ENCODE measurements at regions not wholly inside any gene's neighbourhood (a gene's known extent, or its start where the extent isn't known, plus 50 kb on each side); places are given as distances from the start of the nearest gene placed in this dataset.

DNA sequence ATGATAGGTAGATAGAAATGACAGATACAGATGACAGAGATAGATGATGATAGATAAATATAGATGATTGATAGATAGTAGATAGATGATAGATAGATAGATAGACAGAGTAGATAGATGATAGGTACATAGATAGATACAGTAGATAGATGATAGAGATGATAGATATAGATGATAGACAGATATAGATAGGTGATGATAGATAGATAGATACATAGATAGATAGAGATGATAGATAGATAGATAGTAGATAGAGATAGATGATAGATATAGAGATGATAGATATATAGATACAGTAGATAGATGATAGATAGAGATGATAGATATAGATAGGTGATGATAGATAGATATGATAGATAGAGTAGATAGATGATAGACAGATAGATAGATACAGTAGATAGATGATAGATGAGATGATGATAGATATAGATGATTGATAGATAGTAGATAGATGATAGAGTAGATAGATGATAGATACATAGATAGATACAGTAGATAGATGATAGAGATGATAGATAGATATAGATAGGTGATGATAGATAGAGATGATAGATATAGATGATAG, 95.7 kb upstream of the SMIM23 start:
- DNase-seq (ENCODE audit: low read depth): no peak
- TF ChIP-seq, protein P1, sequence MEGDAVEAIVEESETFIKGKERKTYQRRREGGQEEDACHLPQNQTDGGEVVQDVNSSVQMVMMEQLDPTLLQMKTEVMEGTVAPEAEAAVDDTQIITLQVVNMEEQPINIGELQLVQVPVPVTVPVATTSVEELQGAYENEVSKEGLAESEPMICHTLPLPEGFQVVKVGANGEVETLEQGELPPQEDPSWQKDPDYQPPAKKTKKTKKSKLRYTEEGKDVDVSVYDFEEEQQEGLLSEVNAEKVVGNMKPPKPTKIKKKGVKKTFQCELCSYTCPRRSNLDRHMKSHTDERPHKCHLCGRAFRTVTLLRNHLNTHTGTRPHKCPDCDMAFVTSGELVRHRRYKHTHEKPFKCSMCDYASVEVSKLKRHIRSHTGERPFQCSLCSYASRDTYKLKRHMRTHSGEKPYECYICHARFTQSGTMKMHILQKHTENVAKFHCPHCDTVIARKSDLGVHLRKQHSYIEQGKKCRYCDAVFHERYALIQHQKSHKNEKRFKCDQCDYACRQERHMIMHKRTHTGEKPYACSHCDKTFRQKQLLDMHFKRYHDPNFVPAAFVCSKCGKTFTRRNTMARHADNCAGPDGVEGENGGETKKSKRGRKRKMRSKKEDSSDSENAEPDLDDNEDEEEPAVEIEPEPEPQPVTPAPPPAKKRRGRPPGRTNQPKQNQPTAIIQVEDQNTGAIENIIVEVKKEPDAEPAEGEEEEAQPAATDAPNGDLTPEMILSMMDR (IDR thresholded peaks at IDR 0.05; ENCODE audit: insufficient read depth, low read depth, low read length): no peak
- H3K4me3 ChIP-seq (ENCODE audit: low read depth, low read length): no peak overlapping the region

DNA sequence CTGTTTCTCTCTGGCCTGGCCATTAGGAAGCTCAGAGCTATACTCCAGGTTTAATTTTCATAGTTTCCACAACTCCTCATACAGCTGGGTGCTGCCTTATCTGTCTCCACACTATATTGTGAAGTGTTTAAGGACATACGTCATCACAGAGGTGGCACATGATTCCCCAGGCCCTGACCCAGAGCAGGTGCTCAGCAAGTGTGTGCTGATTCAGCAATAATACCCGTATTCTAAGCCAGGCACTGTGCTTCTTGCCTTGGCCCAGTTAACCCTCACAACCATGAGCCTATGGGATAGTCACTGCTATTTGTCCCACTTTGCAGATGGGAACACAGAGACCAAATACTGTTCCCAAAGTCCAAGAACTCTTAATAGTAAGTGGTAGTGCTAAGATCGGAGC, 93.5 kb upstream of the SMIM23 start:
- TF ChIP-seq, protein P1 (IDR thresholded peaks at IDR 0.05; ENCODE audit: insufficient read depth, low read depth, low read length): no peak
- DNase-seq (ENCODE audit: low read depth): no peak
- no peak overlapping the region for H3K4me3 ChIP-seq (ENCODE audit: low read depth, low read length)

DNA sequence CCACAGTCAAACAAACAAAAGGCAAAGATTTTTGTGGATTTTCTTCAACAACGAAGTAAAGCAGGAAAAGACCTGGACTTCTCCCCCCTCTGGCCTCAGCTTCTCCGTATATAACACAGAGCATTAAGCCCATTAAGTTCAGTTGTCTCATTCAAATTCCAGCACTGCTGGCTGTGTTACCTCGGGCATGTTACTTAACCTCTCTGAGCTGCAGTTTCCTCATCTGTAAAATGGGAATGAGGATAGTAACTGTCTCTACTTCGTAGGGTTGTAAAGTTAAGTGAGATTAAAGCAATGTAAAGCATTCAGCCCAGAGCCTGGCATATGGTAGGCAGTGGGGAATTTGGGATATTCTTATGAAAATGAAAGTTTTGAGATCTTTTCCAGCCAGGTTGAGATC, 92.7 kb upstream of the SMIM23 start:
- no peak overlapping the region for H3K4me3 ChIP-seq (ENCODE audit: low read depth, low read length)
- TF ChIP-seq, protein P1 (IDR thresholded peaks at IDR 0.05; ENCODE audit: insufficient read depth, low read depth, low read length): no peak
- DNase-seq (ENCODE audit: low read depth): no peak

DNA sequence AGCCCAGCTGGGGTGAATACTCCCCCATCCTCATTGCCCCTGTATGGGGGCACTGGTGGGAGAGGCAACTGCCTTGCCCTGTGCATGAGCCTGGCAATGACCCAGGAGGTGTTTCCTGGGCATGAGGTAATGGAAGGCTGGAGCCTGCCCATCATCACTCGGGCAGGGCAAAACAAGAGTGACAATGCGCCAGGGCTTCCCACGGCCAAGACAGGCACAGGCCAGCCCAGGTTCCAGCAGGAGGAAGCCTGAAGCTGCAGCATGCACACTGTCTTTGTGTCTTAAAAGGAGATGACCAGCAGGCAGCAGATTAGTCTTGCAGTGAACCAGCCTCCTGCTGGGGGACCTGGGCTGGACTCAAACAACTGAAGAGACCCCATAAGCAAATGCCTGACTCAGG, 92.2 kb upstream of the SMIM23 start:
- H3K4me3 ChIP-seq (ENCODE audit: low read depth, low read length): no peak overlapping the region
- DNase-seq (ENCODE audit: low read depth): no peak
- TF ChIP-seq, protein P1 (IDR thresholded peaks at IDR 0.05; ENCODE audit: insufficient read depth, low read depth, low read length): no peak

DNA sequence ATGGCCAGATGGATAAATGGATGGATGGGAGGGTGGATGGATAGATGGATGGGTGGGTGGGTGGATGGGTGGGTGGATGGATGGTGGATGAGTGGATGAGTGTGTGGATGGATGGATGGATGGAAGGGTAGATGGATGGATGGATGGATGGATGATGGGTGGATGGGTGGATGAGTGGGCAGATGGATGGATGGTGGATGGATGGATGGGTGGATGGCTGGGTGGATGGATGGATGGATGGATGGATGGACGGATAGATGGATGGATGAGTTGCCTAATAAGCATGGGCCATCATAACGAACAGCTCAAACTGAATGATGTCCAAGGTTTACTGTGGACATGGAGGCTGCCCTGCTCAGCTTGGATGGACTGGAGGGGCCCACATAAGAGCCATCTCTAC, 89.8 kb upstream of the SMIM23 start:
- TF ChIP-seq, protein P1 (IDR thresholded peaks at IDR 0.05; ENCODE audit: insufficient read depth, low read depth, low read length): no peak
- no peak for DNase-seq (ENCODE audit: low read depth)

DNA sequence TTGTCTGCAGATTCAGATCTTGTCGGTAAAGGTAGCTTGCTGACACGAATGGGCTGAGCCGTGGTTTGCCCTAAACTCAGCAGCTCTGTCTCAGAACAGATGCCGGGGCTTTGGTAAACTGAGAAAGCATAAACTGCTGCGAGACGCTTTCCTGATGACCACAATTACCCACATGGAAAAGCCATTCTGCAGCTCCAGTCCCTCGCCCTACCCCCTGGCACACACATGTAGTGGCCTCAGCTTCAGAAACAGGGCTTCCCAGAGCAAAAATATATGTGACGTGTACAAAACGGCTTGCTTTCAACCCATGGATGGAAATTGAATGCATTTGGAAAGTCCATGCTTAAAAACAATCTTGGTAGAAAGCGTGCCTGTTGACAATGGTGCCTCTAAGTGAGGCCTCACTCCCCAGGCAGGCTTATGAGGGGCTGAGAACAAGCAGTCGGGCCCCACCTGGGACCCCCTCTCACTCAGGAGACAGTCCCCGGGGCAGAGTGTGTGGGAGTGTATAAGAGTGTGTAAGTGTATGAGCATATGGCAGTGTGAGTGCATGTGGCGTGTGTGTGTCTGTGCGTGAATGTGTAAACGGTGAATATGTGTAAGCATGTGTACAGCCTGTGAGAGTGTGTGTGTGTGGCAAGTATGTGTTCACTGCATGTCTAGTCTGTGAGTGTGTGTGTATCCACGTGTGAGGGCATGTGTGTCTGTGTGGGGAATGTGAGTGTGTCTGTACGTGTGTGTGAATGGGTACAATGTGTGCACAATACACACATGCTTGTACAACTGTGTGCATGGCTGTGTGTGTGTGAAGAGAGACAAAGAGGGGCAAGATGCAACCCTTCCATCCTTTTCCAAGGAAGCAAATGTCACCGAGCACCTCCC, 88.2 kb upstream of the SMIM23 start:
- TF ChIP-seq, protein P1 (IDR thresholded peaks at IDR 0.05; ENCODE audit: insufficient read depth, low read depth, low read length): no peak

More for the DNA sequence above, 89.8 kb upstream of the SMIM23 start:
- no peak overlapping the region for H3K4me3 ChIP-seq (ENCODE audit: low read depth, low read length)

More for the DNA sequence above, 88.2 kb upstream of the SMIM23 start:
- no peak for DNase-seq (ENCODE audit: low read depth)
- H3K4me3 ChIP-seq (ENCODE audit: low read depth, low read length): no peak overlapping the region
